Transverse colon (tissue), 4 donors: ENCODE measurements at regions not wholly inside any gene's neighbourhood (a gene's known extent, or its start where the extent isn't known, plus 50 kb on each side); places are given as distances from the start of the nearest gene placed in this dataset.

Experiments
- CTCF ChIP-seq, 5 experiments: fragments of 200-600 bp in 3 of 5; fragments of 450-650 bp in 2 of 5; sonication (generic) in 3 of 5; IDR thresholded peaks; 1 replicate in 2 of 5; 2 replicates in 3 of 5; pipeline ENCODE4 v1.5.1; 2016 to 2017; ENCODE audit warnings: antibody characterized with exemption in 5 of 5, inconsistent platforms in 3 of 5, mild to moderate bottlenecking in 2 of 5, moderate library complexity in 1 of 5
- EP300 ChIP-seq: sonication (generic); formaldehyde crosslinking; IDR thresholded peaks from one replicate; pipeline ENCODE4 v1.6.1; 2017; ENCODE audit warnings: antibody characterized with exemption, low read depth
- POLR2A ChIP-seq: fragments of 450-650 bp; IDR thresholded peaks from one replicate; pipeline ENCODE4 v1.6.1; 2016; ENCODE audit warnings: antibody characterized with exemption, mild to moderate bottlenecking, moderate library complexity
- POLR2AphosphoS5 ChIP-seq, 3 donors: sonication (generic); formaldehyde crosslinking; IDR thresholded peaks; one replicate each; pipeline ENCODE4 v1.6.1; 2016; ENCODE audit warnings: antibody characterized with exemption in 3 of 3

- TF ChIP-seq CTCF (IDR thresholded peaks at IDR 0.05): no peak
- no peak for TF ChIP-seq POLR2A
- no peak for TF ChIP-seq EP300
- TF ChIP-seq POLR2AphosphoS5 (IDR thresholded peaks at IDR 0.05): no peak
Measured at GRCh38 chr1:94658221-94658620, 116.7 kb upstream of the F3 start.
